GM23248 (cell line): ENCODE measurements at regions not wholly inside any gene's neighbourhood (a gene's known extent, or its start where the extent isn't known, plus 50 kb on each side); places are given as distances from the start of the nearest gene placed in this dataset.

Experiments
- DNase-seq: peaks from one replicate; pipeline ENCODE4 v3.0.0-alpha.2; 2015
- H2AFZ ChIP-seq: fragments of 200-600 bp; sonication (generic); 2 replicates; pipeline ENCODE4 v1.6.1; 2016; ENCODE audit warnings: antibody characterized with exemption
- H3F3A ChIP-seq: fragments of 200-600 bp; sonication (generic); 2 replicates; pipeline ENCODE4 v1.6.1; 2016; ENCODE audit warnings: mild to moderate bottlenecking, antibody characterized with exemption, mixed run types; ENCODE audit not compliant: insufficient read depth
- H3K27ac ChIP-seq: fragments of 200-600 bp; sonication (generic); 2 replicates; pipeline ENCODE4 v1.5.1; 2016; ENCODE audit warnings: mild to moderate bottlenecking
- H3K27me3 ChIP-seq: fragments of 200-600 bp; sonication (generic); replicated peaks from 2 replicates; pipeline ENCODE4 v1.6.1; 2016; ENCODE audit warnings: mild to moderate bottlenecking; ENCODE audit not compliant: insufficient read depth
- H3K36me3 ChIP-seq: fragments of 200-600 bp; sonication (generic); 2 replicates; pipeline ENCODE4 v1.6.1; 2016; ENCODE audit warnings: low read depth, mild to moderate bottlenecking
- H3K4me1 ChIP-seq: fragments of 200-600 bp; sonication (generic); 2 replicates; pipeline ENCODE4 v1.6.1; 2016; ENCODE audit warnings: mild to moderate bottlenecking; ENCODE audit not compliant: insufficient read depth
- H3K4me2 ChIP-seq: fragments of 200-600 bp; sonication (generic); one replicate; pipeline ENCODE4 v1.6.1; 2016; ENCODE audit warnings: mild to moderate bottlenecking; ENCODE audit not compliant: unreplicated experiment
- H3K4me3 ChIP-seq: fragments of 200-600 bp; sonication (generic); 2 replicates; pipeline ENCODE4 v1.5.1; 2016; ENCODE audit warnings: mild to moderate bottlenecking
- H3K79me2 ChIP-seq: fragments of 200-600 bp; sonication (generic); 2 replicates; pipeline ENCODE4 v1.6.1; 2016; ENCODE audit warnings: mild to moderate bottlenecking; ENCODE audit not compliant: insufficient read depth
- H3K9ac ChIP-seq: fragments of 200-600 bp; sonication (generic); 2 replicates; pipeline ENCODE4 v1.6.1; 2016; ENCODE audit warnings: mild to moderate bottlenecking
- H3K9me2 ChIP-seq: fragments of 200-600 bp; sonication (generic); 2 replicates; pipeline ENCODE4 v1.6.1; 2016; ENCODE audit warnings: mixed run types, mild to moderate bottlenecking, moderate library complexity; ENCODE audit not compliant: insufficient read depth
- H3K9me3 ChIP-seq: fragments of 200-600 bp; sonication (generic); one replicate; pipeline ENCODE4 v1.6.1; 2017; ENCODE audit warnings: low read depth
- H4K20me1 ChIP-seq: fragments of 200-600 bp; sonication (generic); 2 replicates; pipeline ENCODE4 v1.6.0; 2016; ENCODE audit not compliant: insufficient read depth
- EZH2 ChIP-seq: fragments of 200-600 bp; sonication (generic); IDR thresholded peaks from 2 replicates; pipeline ENCODE4 v1.6.1; 2018; ENCODE audit warnings: antibody characterized with exemption, mild to moderate bottlenecking; ENCODE audit not compliant: insufficient read depth, poor library complexity, severe bottlenecking
- EZH2phosphoT487 ChIP-seq: fragments of 200-600 bp; sonication (generic); IDR thresholded peaks from 2 replicates; pipeline ENCODE4 v1.6.1; 2018; ENCODE audit warnings: antibody characterized with exemption, moderate library complexity, mild to moderate bottlenecking, low read depth; ENCODE audit not compliant: insufficient read depth
- WGBS, 2 experiments: methylation state at CpG; one replicate each; pipeline ENCODE4 v1.1.6; 2015 to 2017; ENCODE audit warnings: low lambda C conversion rate in 2 of 2, low coverage in 1 of 2; ENCODE audit errors: missing lambda C conversion rate in 2 of 2; 5-methylcytosine and 5-hydroxymethylcytosine counted together
- in situ Hi-C: fragments of 300-500 bp; cut with MboI; formaldehyde crosslinking; loops from 2 replicates; pipeline ENCODE4 v1.15.0; 2020

GRCh38 chr16:64638766-64639165 is 483.1 kb downstream of the CDH11 start:
- 94 to 97% methylated on average over 2 of the region's 2 CpGs for WGBS, 2 experiments
- H3K27ac ChIP-seq = no peak overlapping the region

GRCh38 chr16:64629622-64630021 is 492.2 kb downstream of the CDH11 start:
- H3F3A ChIP-seq = 0 out of 2 replicates have a peak, but pooled peaks cover 9% of the 10 kb centered on the region
- H4K20me1 ChIP-seq = no peaks in the 10 kb centered on the region
- H3K79me2 ChIP-seq = no peaks in the 10 kb centered on the region
- no peak overlapping the region for H3K4me2 ChIP-seq
- no peaks in the 10 kb centered on the region for H3K27me3 ChIP-seq
- H3K4me1 ChIP-seq = peaks cover 3% of the 10 kb centered on the region; the same call in 1 of the 2 replicates
- 57 to 78% methylated on average over 2 of the region's 2 CpGs for WGBS, 2 experiments
- no peak overlapping the region for H3K9ac ChIP-seq
- no peak overlapping the region for H2AFZ ChIP-seq
- H3K36me3 ChIP-seq = no peaks in the 10 kb centered on the region
- DNase-seq = peak; percentile 51
- in situ Hi-C loops = no loop called here
- H3K27ac ChIP-seq = no peak overlapping the region
- TF ChIP-seq EZH2 (no peak), EZH2phosphoT487 (no peak)
- H3K9me3 ChIP-seq = no peaks in the 10 kb centered on the region
- H3K4me3 ChIP-seq = no peak overlapping the region
- no peaks in the 10 kb centered on the region; the same call in 1 of the 2 replicates for H3K9me2 ChIP-seq

More at GRCh38 chr16:64638766-64639165, 483.1 kb downstream of the CDH11 start:
- H3K27me3 ChIP-seq = no peaks in the 10 kb centered on the region
- TF ChIP-seq EZH2 (no peak), EZH2phosphoT487 (no peak)
- DNase-seq = no peak
- no peaks in the 10 kb centered on the region for H3F3A ChIP-seq
- no peak overlapping the region for H2AFZ ChIP-seq
- H3K4me1 ChIP-seq = no peaks in the 10 kb centered on the region
- H3K4me3 ChIP-seq = no peak overlapping the region
- no peak overlapping the region for H3K9ac ChIP-seq
- in situ Hi-C loops = no loop called here
- H3K4me2 ChIP-seq = no peak overlapping the region
- H3K36me3 ChIP-seq = no peaks in the 10 kb centered on the region
- H3K9me3 ChIP-seq = no peaks in the 10 kb centered on the region
- no peaks in the 10 kb centered on the region for H3K79me2 ChIP-seq
- H3K9me2 ChIP-seq = no peaks in the 10 kb centered on the region; the same call in 1 of the 2 replicates
- no peaks in the 10 kb centered on the region for H4K20me1 ChIP-seq

GRCh38 chr16:64627781-64628180 is 494.1 kb downstream of the CDH11 start:
- DNase-seq = no peak
- in situ Hi-C loops = no loop called here
- Histone ChIP-seq H2AFZ (no peak overlapping the region), H4K20me1 (no peaks in the 10 kb centered on the region), H3K9me2 (0 out of 2 replicates have a peak, but pooled peaks cover 4% of the 10 kb centered on the region), H3K36me3 (no peaks in the 10 kb centered on the region), H3K79me2 (no peaks in the 10 kb centered on the region), H3K4me3 (no peak overlapping the region), H3K4me2 (no peak overlapping the region), H3K27ac (no peak overlapping the region), H3K9me3 (no peaks in the 10 kb centered on the region), H3K4me1 (peaks cover 4% of the 10 kb centered on the region), H3F3A (0 out of 2 replicates have a peak, but pooled peaks cover 9% of the 10 kb centered on the region), H3K27me3 (no peaks in the 10 kb centered on the region), H3K9ac (no peak overlapping the region)
- TF ChIP-seq EZH2 (no peak), EZH2phosphoT487 (no peak)
- WGBS, 2 experiments = 52 to 61% methylated on average over 7 of the region's 7 CpGs

- no peaks in the 10 kb centered on the region for H3K27me3 ChIP-seq
- H3K9me2 ChIP-seq = 0 out of 2 replicates have a peak, but pooled peaks cover 4% of the 10 kb centered on the region
- H2AFZ ChIP-seq = no peak overlapping the region
- no peaks in the 10 kb centered on the region for H3K36me3 ChIP-seq
- no peak overlapping the region for H3K9ac ChIP-seq
- H3K4me1 ChIP-seq = peaks cover 8% of the 10 kb centered on the region
- H3K79me2 ChIP-seq = no peaks in the 10 kb centered on the region
- no peaks in the 10 kb centered on the region for H4K20me1 ChIP-seq
- no peak overlapping the region for H3K4me3 ChIP-seq
- peaks cover 12% of the 10 kb centered on the region; the same call in 1 of the 2 replicates for H3F3A ChIP-seq
- no peak overlapping the region for H3K27ac ChIP-seq
- in situ Hi-C loops = no loop called here
- 58 to 60% methylated on average over 4 of the region's 4 CpGs for WGBS, 2 experiments
- no peak overlapping the region for H3K4me2 ChIP-seq
- TF ChIP-seq EZH2phosphoT487 (no peak), EZH2 (no peak)
- H3K9me3 ChIP-seq = no peaks in the 10 kb centered on the region
- DNase-seq = peak; percentile 15
Observed at GRCh38 chr16:64627288-64627687, 494.6 kb downstream of the CDH11 start.

DNA sequence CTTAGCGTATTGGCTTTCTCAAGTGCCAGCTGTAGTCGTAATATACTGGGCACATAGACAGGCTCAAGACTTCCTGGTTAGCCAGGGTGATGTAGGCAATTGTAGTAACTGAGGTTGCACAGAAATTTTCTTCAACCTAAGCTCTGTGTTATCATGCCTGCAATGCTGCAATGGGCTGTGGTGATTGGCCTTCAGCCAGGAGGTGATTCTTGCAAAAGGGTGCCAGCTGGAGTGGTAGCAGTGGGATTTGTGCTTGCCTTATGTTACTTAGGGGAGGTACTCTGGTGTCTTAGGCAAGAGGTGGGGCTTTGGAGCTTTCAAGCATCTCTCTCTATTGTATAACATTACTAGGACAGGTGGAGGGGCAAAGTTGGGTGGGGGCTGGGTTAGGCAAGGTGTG is 495.1 kb downstream of the CDH11 start:
- in situ Hi-C loops = no loop called here
- H3K36me3 ChIP-seq = no peaks in the 10 kb centered on the region
- 0 out of 2 replicates have a peak, but pooled peaks cover 4% of the 10 kb centered on the region for H3K9me2 ChIP-seq
- no peak overlapping the region for H3K27ac ChIP-seq
- H3K79me2 ChIP-seq = no peaks in the 10 kb centered on the region
- 68 to 80% methylated on average over 2 of the region's 2 CpGs for WGBS, 2 experiments
- H4K20me1 ChIP-seq = no peaks in the 10 kb centered on the region
- H3K4me2 ChIP-seq = no peak overlapping the region
- H2AFZ ChIP-seq = no peak overlapping the region
- H3K4me3 ChIP-seq = no peak overlapping the region
- no peak overlapping the region for H3K9ac ChIP-seq
- DNase-seq = peak; percentile 4
- no peaks in the 10 kb centered on the region for H3K27me3 ChIP-seq
- TF ChIP-seq EZH2 = no peak
- TF ChIP-seq EZH2phosphoT487 = no peak
- H3F3A ChIP-seq = peaks cover 16% of the 10 kb centered on the region; the same call in 1 of the 2 replicates
- peaks cover 14% of the 10 kb centered on the region for H3K4me1 ChIP-seq
- no peaks in the 10 kb centered on the region for H3K9me3 ChIP-seq
